ENCODE measurements at regions not wholly inside any gene's neighbourhood (a gene's known extent, or its start where the extent isn't known, plus 50 kb on each side); places are given as distances from the start of the nearest gene placed in this dataset.

- intact Hi-C loops (cut with micrococcal nuclease), result no loop called here
These were observed 174.5 kb downstream of the KCTD12 start for GRCh38 chr13:76711550-76712182.

DNA sequence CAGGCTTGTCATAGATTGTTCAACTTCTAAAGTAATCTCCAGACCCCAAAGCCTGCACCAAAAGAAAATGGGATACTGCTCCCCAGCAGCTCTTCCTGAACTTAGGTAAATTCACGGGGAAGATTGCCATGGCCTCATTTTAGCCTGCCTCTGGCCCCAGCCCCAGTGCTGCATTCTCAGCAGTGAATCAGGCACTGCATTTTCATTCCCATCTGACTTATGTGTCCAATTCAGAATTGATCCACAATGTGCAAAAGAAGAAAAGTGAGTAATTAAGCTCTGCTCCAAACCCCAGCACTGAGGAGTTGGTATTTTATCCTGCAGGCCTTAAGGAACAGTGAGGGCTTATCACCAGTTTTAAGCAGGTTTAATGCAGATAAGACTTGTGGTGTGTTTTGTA lies 176.4 kb downstream of the KCTD12 start:
- intact Hi-C loops (cut with micrococcal nuclease), result no loop called here

- intact Hi-C loops (cut with micrococcal nuclease), result no loop called here
These were observed 178.0 kb downstream of the KCTD12 start for GRCh38 chr13:76708138-76708688.

DNA sequence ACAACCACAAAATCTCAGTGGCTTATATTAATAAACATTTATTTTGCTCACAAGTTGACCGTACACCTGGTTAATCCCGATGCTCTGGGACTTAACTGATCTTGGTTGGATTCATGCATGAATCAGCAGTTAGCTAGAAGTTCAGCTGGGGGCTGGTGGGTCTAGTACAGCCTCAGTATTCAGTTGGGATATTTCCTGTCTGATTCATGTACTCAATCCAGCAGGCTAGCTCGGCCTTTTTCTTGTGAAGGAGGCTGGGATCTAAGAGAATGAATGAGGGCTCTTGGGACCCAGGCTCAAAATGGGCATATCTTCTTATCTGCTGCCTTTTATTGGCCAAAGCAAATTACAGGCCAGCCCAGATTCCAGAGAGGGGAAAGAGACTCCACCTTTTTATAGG lies 178.8 kb downstream of the KCTD12 start:
- intact Hi-C loops (cut with micrococcal nuclease), result no loop called here

GRCh38 chr13:76703621-76704288 lies 182.4 kb downstream of the KCTD12 start:
- intact Hi-C loops (cut with micrococcal nuclease), result no loop called here

DNA sequence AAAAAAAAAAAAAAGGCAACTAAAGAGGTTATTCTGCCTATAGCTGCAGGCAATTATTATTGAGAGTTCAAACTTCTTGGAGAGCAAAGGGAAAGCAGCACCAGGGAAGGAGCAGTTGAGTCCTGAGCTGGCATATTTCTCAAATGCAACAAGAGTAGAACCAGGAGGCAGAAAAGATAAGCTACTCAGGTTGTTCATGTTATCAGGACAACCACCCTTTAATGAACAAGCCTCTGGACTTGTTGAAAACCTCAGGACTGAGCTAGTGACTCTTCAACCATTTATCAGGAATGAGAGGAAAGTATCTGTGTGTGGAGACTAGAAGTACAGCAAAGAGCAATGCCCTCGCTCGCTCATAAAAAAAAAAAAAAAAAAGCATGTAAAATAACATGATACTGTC lies 183.0 kb downstream of the KCTD12 start:
- intact Hi-C loops (cut with micrococcal nuclease), result no loop called here

- intact Hi-C loops (cut with micrococcal nuclease), result no loop called here
These were observed 188.9 kb downstream of the KCTD12 start for GRCh38 chr13:76697288-76697687.

- intact Hi-C loops (cut with micrococcal nuclease), result no loop called here
These were observed 189.8 kb downstream of the KCTD12 start for GRCh38 chr13:76696370-76696769.

DNA sequence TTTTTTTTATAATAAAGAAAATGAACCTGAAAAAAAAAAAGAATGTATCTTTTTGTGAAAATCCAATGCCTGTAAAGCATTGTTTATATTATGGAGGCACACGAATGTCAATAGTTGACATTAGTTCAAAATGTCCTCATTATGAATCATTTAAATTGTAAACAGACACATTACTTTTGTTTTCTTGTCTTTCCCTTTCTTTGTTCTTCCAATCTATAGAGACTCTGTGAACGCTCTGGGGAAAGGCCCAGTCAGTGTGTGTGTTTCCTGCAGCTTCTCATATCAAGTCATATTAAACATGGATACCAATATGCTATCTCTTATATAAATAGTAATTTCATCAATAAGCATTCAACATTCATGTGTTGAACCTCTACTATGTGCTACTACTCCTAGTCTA lies 193.1 kb downstream of the KCTD12 start:
- intact Hi-C loops (cut with micrococcal nuclease), result no loop called here

- intact Hi-C loops (cut with micrococcal nuclease), result no loop called here
These were observed 193.9 kb downstream of the KCTD12 start for GRCh38 chr13:76692346-76692745.

DNA sequence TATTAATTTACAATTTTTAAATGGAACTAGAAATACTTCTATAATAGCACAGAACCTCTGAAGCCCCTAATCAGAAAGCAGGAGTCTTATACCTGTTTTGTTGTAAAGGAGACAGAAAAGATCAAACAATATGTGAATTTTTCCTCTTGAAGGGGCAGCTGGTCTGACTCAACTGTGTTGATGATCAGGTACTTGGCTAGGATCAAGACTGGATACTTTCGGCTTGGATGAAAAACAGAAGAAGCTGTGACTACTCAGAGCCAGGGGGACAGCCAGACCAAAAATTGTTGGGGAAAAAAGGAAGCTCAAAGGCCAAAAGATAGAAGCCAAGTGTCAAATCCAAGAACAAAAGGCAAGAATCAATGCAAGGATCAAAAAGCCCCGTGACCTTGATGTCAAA lies 195.6 kb downstream of the KCTD12 start:
- intact Hi-C loops (cut with micrococcal nuclease), result no loop called here

GRCh38 chr13:76687467-76687866 lies 198.7 kb downstream of the KCTD12 start:
- intact Hi-C loops (cut with micrococcal nuclease), result no loop called here

- intact Hi-C loops (cut with micrococcal nuclease), result no loop called here
These were observed 200.3 kb downstream of the KCTD12 start for GRCh38 chr13:76685938-76686337.

DNA sequence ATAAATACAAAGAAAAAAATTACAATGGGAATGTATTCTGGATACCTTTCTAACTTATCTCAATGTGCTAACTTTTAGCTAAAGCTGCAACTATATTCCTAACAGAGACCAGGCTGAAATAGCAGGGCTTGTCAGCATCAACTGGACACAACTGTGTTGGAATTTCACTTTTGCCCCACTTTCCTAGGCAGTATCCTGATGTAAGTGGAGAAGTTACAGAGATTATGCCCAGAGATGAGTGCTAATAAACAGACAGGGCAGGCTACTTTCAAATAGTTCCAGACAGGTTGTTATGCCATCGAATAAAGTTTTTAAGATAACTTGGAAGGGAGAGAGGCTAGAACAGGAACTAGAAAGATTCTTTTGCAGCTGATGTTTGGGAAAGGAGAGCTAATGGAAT lies 201.9 kb downstream of the KCTD12 start:
- intact Hi-C loops (cut with micrococcal nuclease), result no loop called here

- intact Hi-C loops (cut with micrococcal nuclease), result no loop called here
These were observed 202.4 kb downstream of the KCTD12 start for GRCh38 chr13:76683854-76684253.

GRCh38 chr13:76683168-76683567 lies 203.0 kb downstream of the KCTD12 start:
- intact Hi-C loops (cut with micrococcal nuclease), result no loop called here

GRCh38 chr13:76680112-76680511 lies 206.1 kb downstream of the KCTD12 start:
- intact Hi-C loops (cut with micrococcal nuclease), result no loop called here

DNA sequence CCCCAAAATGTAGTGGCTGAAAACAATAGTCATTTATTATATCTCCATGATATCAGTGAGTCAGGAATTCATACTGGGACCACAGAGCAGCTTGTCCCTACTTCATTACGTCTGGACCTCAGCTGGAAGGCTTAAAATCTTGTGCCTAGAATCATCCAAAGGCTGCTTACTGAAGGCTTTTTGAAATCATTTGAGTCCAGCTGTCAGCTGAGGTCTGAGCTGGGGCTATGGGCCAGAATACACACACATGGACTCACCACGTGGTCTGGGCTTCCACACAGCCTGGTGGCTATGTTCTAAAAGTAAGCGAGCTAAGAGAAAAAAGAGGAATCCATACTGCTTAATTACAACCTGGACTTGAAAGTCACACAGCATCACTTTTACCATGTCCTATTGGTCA lies 209.2 kb downstream of the KCTD12 start:
- intact Hi-C loops (cut with micrococcal nuclease), result no loop called here

DNA sequence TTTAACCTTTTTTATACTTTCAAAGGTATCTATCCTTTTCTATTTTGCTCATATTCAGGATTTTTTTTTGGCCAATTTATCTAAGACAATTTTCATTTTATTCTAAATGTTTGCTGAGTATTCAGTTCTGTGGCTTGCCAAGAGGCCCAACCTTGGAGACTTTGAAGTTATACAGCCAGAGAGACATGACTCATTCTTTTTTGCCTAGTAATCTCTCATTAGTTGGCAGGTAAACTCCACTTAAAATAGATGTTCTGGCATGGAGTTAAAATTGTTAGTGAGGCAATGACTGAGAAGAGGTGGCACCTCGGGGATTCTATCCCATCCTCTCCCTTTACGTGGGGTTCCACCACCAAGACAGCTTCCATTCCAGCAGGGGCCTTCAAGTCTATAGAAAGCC lies 213.8 kb downstream of the KCTD12 start:
- intact Hi-C loops (cut with micrococcal nuclease), result no loop called here

GRCh38 chr13:76668716-76669115 lies 217.5 kb downstream of the KCTD12 start:
- intact Hi-C loops (cut with micrococcal nuclease), result no loop called here

DNA sequence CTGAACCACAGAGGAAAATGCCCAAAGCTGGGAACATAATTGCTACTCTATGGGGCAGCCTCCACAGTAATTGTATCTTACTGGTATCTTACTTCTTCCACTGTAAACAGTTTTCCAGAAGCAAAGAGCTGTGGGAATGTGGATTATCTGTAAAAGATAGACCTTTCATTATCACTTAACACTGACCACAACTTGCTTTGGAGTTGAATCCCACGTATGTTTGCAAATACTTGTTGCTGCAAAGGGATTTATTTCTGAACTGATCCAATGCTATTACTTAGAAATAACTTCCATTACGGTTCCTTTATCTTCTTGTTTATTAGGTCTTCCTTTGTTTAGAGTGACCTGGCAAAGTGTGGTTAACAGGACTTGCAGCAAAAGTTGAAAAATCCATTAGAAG lies 218.1 kb downstream of the KCTD12 start:
- intact Hi-C loops (cut with micrococcal nuclease), result no loop called here

- intact Hi-C loops (cut with micrococcal nuclease), result loop anchor here (1.0 kb wide), 1 partner anchor 236 kb away; no protein-coding TSS in a partner anchor
These were observed 218.7 kb downstream of the KCTD12 start for GRCh38 chr13:76667551-76667950.

Measured in T-helper 1 cell treated with Interleukin-12 subunit alpha and Interleukin-12 subunit beta and Interleukin-4 antibody, amounts not matched to agents 30 ng/mL and 1 ng/mL, for 36 hours (primary cell).